ENCODE measurements at regions not wholly inside any gene's neighbourhood (a gene's known extent, or its start where the extent isn't known, plus 50 kb on each side); places are given as distances from the start of the nearest gene placed in this dataset.

GRCh38 chr1:9421533-9421873, 117.8 kb upstream of the SLC25A33 start:
- TF ChIP-seq POLR2AphosphoS5 (IDR thresholded peaks at IDR 0.05; ENCODE audit: low read depth, low read length) (no peak), TAF1 (IDR thresholded peaks at IDR 0.05; ENCODE audit: borderline replicate concordance, insufficient read depth, low read length) (no peak), SIN3A (IDR thresholded peaks at IDR 0.05; ENCODE audit: borderline replicate concordance, insufficient read depth, low read length) (no peak), REST (IDR thresholded peaks at IDR 0.05; ENCODE audit: insufficient read depth in 1 of 2, low read depth in 2 of 2, low read length in 2 of 2) (no peak)
